DOHH2 (cell line): ENCODE measurements at regions not wholly inside any gene's neighbourhood (a gene's known extent, or its start where the extent isn't known, plus 50 kb on each side); places are given as distances from the start of the nearest gene placed in this dataset.

Source experiments
- CTCF ChIP-seq: fragments of 200-600 bp; sonication (generic); IDR thresholded peaks from one replicate; pipeline ENCODE4 v1.5.1; 2014; ENCODE audit warnings: antibody characterized with exemption, mild to moderate bottlenecking, low read depth, low read length; ENCODE audit not compliant: poor library complexity, severe bottlenecking
- EZH2phosphoT487 ChIP-seq: fragments of 200-600 bp; sonication (generic); IDR thresholded peaks from 2 replicates; pipeline ENCODE4 v1.6.1; 2017; ENCODE audit warnings: borderline replicate concordance, mild to moderate bottlenecking, antibody characterized with exemption, low read length, moderate library complexity, mixed read lengths

- TF ChIP-seq CTCF (no peak), EZH2phosphoT487 (no peak)
Measured at GRCh38 chr10:35854661-35855060, 212.6 kb upstream of the FZD8 start.
